NOMO-1 (cell line): ENCODE measurements at regions not wholly inside any gene's neighbourhood (a gene's known extent, or its start where the extent isn't known, plus 50 kb on each side); places are given as distances from the start of the nearest gene placed in this dataset.

Source experiments
- DNase-seq, 2 experiments: peaks; one replicate each; lab custom pipeline; 2025; ENCODE audit not compliant: unreplicated experiment in 2 of 2; lab: John Stamatoyannopoulos, UW

DNA sequence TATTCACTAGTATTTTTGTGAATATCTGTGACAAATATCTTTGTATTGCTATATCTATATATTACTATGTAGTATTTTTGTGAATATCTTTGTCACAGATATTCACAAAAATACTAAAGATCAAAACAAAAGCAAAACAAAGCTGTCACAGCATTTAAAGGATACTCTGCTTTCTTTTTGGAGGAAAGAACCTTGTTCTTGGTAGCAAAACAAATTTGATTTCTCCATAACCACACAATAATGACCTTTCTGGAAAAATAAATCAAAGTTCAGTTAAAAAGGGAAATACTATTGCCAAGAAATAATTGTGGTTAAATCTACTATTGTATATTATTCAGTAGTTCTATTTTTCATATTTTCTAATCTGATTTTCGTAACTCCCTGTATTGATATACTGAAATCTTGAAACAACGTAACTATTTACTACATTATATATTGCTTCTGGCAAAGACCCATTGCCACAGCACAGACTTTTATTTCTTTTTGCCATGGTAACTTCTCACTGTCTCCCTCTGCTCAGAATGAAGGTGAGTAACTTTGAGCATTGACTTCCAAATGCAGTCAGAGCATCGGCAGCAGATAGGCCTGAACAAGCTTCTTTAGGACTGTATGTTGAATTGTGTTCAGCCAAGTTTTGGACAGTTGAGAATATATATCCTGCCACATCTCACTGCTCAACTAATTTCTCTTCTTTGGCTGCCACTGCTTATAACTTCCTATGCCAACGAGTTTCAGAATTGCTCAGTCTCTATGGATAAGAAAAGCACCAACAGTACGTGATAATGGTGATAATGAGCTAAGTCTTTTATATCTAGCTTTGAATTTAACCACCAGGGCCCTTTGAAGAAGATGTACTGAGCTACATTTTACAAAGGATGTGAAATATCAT, 1097.2 kb upstream of the GJE1 start:
- no peak for DNase-seq

DNA sequence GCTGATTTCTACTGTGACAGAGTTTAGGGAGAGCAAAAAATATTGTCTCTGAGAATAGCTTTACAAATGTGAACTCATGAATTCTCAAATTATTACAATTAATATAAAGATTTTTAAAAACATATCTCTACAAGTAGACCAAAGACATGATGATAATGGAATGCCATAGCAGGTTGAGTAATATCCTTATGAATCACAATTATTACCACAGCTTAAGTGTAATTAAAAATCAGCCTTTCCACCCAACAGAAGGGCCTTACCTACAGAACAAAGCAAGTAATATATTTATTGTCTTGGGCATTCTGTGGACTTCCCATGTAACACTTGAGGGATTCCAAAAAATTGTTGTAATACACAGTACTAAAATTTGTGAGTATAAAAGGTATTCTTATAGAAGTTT, 1099.6 kb upstream of the GJE1 start:
- no peak for DNase-seq

DNA sequence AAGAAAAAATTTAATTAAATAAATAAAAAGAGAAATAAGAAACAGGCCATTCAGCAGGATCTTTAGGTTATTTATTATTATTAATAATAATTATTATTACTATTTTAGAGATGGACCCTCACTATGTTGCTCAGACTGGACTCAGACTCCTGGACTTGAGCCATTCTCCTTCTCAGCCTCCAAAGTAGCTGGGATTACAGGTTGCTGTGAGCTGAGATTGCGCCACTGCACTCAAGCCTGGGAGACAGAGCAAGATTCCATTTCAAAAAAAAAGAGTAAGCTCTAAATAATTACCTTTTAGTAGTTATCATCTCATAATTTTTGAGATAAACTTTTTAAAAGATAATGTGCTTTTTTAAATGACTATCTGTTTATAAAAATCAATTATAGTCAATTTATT, 1102.8 kb upstream of the GJE1 start:
- DNase-seq = no peak

DNA sequence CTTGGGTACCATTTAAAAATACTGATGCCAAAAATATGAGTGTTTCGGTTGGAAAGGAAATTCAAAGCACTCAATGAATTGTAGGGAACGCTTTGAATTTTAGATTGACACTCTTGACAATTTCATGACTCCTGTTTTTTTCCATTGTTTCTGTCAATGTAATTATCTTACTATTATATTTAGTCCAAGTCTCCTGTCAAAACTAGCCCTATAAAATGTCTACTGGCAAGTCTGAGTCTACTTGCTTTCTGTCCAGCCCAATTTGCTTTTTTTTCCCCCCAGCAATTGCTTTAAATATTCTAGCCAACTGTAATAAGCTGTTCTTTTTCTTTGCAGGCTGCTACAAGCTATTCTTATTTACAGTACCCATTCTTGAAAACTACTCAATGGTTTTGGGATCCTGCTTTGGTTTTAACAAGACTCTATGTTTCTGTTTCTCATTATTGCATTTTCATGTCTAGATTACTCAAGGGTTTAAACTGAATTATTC, 1103.9 kb upstream of the GJE1 start:
- no peak for DNase-seq

DNA sequence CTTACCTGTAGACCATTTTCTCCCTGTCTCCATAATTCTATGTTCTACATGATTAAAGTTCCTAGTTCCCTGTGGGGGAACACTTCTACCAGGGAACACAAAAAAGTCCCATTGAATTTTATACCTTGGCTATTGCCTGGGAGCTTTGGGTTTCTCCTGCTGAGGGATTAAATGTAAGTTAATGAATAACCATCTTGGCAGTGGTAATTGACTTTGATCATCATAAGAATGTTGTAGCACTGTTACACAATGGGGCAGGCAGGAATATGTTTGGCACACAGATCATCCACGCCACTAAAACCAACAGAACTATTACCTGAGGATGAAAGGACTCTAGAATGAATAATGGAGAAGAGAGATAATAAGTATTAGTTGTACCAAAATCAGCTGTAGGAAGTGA, 1106.2 kb upstream of the GJE1 start:
- no peak for DNase-seq

DNA sequence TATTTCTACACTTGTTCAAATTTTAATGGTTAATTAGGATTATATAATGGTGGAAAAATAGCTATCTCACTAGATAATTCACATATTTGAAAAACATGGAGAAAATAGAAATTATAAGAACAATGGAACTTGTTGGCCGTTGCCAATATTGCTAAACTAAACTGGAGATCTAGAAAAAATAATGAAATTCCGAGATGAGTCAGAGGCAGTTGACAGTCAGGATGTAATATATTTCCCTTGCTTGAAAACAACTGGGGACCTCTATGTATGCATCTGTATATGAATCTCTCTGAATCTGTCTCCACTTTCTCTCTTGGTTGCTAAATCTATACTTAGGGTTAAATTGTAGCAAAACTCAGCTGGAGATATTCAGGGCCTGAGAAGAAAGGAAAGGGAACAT, 1108.2 kb upstream of the GJE1 start:
- no peak for DNase-seq

DNA sequence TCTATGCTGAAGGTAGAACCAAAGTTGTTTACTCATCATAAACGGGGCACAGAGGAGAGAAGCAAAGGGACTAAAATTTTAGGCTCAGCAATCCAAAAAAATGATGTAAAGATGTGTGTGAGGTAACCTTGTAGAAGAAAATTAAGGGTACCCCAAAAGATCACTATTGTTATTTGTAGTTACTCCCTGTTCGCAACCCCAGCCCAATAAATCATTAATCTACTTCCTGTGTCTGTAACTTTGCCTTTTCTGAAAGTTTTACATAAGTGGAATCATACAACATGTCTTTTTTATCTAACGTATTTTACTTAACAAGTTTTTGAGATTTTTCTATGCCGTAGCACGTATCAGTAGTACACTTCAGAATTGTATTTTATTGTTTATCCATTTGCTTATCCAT, 1114.8 kb upstream of the GJE1 start:
- DNase-seq = no peak

DNA sequence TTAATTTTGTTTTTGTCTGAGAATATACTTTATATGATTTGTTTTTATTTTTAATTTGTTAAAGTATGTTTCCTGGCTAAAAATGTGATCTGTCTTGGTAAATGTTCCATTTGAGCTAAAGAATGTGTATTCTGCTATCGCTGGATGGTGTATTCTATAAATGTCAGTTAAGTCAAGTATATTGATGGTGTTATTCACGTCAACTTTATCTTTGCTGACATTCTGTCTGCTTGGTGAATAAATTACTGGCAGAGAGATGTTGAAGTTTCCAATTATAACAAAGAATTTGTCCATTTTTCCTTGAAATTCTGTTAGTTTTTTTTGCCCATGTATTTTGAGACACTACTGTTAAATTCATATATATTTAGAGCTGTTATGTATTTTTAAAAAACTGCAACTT, 1131.8 kb upstream of the GJE1 start:
- no peak for DNase-seq

DNA sequence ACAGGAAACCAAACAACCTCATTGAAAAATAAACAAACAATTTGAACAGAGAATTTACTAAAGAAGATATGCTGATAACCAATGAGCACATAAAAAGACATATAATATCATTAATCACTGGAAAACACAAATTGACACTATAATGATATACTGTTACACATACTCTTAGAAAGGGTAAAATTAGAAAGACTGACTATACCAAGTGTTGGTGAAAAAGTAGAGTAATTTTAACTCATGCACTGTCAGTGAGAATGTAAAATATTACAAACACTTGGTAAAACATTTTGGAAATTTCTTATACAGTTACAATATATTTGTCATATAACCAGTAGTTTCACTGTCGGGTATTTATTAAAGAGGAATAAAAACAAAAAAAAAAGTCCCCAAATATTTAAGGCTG, 1139.2 kb upstream of the GJE1 start:
- DNase-seq = no peak

DNA sequence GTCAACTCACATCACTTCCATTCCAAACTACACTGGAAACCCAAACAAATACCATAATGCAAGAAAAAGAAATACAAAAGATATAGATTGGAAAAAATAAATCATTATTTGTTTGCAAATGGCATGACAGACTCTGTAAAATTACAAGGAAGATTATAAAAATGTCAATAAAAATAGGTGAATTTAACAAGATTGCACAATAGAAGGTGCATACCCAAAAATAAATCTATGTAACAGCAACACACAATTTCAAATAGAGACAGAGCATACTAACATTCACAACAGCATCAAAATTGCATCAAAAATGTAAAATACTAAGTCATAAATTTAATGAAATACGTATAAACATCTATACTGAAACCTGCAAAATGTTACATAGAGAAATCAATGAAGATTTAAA, 1140.0 kb upstream of the GJE1 start:
- DNase-seq = no peak

DNA sequence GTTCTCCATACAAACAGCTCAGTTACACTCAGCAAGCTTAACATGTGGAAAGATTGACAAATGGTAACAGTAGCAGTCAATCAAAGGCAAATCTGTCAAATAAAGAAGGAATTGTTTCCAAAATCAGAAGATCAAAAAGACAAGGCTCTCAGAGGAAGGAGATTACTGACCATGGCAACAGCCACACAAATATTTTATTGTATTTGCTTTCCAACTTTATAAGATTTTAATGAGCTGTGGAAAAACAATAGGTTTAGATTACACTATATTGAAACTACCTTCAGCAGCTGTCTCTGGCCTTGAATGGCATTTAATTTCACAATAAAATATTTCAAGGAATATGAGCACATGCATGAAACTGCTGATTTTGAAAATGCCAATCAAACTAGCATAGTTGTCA, 1143.9 kb upstream of the GJE1 start:
- no peak for DNase-seq

DNA sequence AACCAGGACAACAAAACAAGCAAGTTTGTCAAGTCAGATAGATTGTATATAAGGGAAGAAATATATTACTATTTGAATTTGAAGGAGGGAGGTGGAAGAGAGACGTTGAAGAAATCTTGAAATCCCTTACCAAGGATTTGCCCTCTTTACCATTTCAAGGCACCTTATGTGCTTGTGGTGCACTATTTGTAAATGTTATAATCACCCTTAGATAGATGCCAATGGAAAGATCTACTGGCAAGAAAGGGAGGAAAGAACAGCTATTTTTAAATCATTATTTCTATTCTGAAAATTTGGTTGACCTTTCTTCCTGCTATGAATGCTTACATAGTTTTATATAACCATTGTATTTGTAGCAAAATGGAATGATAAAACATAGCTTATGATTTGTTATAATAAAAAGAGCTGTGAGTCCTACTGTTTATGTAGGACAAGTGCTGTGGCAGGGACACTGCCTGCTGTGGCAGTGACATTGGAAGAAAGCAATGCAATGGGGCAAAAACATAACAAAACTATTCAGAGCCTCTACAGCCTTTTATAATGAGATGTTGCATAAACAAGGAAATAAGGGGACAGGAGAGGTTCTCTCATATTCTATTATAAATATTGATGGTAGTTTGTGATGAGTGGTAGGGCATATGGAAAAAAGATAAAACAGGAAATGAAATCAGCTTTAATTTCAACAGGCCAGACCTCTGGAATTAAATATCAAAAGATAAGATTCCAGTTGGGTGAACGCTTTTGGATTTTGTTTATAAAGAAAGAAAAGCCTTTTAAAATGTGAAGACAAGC, 1145.2 kb upstream of the GJE1 start:
- DNase-seq = no peak

DNA sequence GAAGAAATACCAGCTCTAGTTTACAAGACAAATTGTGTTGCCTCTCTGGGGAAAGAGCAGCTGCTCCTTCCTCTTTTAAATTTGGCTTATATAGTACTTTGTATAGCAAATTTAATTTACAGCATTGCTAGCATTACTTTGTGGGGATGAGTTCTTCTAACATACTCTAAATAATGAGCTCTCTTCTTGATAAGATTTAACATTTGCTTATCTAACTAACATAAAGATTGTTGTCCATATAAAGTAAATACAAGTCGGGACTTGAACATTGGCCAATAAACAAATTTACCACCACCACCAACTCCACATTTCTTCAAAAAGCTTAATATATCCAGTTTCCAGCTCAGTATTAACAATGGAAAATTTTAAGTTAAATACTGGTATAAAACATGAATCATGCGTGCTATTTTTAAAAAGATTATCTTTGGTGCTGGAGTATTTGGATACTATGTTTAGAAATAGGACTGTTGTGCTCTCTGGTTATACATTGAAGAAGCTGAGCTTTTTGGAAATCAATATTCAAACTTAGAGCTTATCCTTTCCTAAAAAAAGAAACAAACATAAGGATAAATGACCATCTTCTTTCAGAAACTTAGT, 1146.9 kb upstream of the GJE1 start:
- no peak for DNase-seq

DNA sequence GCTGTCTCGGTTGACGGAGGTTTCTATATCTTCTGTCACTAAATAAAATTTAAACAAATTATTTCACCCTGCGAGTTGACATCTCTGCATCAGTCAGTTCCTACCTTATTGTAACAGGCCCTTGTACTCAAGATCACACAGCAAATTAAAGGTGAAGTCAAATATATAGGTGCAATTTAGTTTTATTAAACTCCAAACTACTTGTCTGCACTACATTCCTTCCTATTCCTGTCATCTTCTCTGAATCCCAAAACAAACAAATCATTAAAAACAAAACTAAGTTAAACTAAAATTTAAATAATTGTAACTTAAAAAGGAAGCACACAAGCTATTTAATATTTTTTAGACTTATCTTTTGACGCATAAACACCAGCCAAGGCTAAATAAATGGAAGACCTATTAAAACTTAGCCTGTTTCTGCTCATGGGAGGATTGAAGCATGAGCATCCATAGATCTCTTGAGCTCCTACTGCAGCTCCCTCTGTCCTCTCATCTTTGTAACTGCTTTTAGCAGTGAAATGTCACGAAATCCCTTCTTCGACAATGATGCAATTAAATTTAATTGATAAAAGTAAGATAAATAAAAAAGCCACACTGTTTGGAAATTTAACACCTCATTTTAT, 1152.3 kb upstream of the GJE1 start:
- DNase-seq = no peak

DNA sequence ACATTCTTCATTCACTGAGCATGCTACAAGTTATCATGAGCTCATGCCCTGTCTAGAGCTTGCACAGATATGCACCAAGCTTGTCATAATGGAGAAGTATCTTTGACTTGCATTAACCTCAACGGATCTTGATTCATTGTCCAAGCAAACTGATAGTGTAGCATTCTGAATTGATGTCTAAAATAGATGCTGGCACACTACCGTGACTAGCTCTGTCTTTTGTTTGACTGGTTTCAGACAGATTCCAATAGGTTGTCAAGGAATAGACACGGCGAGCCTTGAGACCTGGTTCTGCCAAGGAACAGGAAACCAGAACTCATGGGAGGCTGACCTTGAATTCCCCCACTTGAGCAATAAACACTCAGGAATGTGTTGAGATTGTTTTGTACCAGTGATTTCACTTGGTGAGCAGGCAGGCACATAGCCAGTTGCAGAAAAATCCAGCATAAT, 1153.1 kb upstream of the GJE1 start:
- no peak for DNase-seq

DNA sequence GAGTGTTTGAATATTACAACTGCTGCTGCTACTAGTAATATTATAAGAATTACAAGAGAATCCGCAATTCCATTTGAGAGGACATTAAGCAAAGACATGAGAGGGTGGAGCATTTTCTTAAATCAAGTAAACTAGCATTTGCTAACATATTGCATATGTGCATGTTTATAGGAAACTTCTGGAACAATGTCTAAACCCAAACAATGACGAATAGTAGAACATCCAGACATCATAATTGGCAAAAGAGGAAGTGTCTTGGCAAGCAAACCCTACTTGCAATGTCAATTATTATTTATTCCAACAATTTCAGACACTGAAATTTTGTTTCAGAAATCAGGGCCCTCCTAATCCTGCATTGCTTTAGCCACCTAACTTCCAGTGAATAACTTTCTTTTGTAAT, 1155.3 kb upstream of the GJE1 start:
- DNase-seq = no peak

DNA sequence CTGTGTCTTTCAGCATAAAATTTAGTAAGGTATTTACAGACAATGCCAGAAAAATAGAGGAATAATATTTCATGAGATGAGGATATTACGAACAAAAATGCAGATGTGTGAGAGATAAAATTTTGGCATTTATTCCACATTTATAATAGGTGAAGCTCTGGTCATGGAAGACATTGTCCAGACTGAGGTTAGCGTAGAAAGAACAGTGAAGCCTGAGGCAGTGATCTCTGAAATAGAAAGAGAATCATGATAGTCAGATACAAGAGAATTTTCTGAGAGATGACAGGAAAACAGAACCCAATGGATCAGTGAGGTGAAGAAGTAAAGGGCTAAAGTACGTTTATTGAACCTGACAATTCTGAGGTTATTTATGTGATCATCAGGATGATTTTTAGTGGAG, 1155.9 kb upstream of the GJE1 start:
- DNase-seq = no peak

DNA sequence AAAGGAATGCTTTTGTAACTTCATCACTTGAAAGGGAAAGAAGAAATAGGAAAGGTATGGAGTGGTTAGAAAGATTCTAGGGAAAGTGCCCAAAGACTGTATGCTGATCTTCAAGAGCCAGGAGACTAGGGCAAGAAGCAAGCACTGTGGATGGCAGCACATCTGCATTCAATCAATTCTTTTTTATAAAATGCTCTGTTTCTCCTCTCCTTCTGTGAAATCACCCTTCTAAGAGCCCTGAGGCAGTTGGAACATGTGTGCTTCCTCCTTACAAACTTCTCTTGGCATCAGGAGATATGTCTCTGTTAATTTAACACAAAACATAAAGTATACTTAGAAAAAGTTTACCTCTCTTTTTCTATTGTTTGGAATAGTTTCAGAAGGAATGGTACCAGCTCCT, 1162.2 kb upstream of the GJE1 start:
- DNase-seq = no peak

DNA sequence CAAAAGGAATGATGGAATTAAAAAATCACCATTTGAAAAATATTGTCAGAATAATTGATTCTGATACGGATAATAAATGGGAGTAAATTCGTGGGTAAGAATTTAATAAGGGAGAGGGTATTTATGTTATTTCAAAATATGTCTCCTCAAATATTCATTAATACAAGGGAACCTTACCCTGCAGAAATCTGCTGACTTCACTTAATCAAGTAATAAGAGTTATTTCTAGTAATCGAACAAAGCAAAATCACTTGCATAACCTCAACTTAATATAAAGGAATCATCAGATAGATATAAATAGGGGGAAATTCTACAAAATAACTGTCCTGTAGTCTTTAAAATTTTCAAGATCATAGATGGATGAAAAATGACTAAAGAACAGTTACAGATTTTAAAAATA, 1164.7 kb upstream of the GJE1 start:
- no peak for DNase-seq

DNA sequence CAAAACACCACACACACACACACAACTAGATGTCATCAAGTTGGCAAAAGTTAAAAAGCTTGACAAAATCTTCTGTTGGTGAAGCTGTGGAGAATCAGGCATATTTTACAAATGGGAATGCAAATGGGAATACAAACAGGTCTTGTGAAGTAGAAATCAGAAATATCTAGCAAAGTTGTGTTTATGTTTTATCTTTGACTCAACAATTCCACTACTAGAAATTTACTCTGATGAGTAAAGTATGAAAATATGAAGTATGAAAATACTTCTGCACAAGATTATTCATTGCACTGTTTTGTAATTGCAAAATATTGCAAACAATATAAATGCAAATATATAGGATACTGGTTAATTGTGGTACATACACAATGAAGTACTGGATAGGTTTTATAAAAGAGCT, 1166.0 kb upstream of the GJE1 start:
- no peak for DNase-seq

DNA sequence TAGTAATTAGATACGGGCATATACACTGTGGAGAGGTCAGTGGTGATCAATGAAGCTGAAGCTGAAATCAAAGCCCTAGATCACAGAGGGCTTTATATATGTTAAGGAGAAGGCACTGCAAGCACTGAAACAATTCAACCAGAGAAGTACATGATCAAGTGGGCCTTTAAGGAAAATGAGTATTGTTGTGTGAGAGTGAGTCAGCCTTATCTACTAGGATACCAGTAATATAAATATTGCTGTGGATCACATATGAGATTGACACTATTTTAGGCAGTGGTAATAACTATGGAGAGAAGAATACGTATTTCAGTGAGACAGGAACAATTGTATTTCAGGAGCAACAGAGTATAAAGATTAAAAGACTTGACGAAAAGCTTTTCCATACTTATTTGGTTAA, 1172.2 kb upstream of the GJE1 start:
- no peak for DNase-seq
